ENCODE measurements at regions not wholly inside any gene's neighbourhood (a gene's known extent, or its start where the extent isn't known, plus 50 kb on each side); places are given as distances from the start of the nearest gene placed in this dataset.

DNA sequence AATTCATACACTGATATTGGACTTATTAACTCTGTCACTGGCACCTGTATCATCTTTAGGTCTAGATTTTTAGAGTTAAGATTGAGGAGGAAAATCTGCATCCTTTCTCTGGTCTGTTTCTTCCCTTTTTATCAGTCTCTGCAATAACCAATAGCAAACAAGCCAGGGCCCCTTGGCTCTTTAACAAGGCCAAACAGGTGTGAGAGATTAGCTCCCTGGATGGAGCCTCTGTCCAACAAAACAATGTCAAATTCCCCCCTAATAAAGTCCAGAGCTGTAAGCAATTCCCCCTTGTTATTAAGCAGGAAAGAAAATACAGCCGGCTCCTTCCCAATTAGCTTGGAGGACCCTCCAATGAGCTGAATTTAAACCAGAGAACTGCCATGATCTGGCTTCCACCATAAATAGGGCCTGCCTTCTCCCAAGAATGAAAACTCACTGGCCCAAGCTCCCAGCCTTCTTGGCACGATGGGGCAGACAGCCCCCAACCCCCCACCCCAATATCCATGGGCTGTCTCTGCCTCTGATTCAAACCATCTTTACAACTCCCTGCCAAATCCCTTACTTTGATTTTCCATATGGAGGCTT is 56.1 kb upstream of the SOX9 start:
- Histone ChIP-seq H3K4me3 (ENCODE audit: insufficient read depth, low read depth, low read length, poor library complexity, severe bottlenecking) (no peak overlapping the region), H3K9me3 (ENCODE audit: control insufficient read depth, low read length) (no peaks in the 10 kb centered on the region), H3K4me1 (ENCODE audit: control insufficient read depth, insufficient read depth, low read length, poor library complexity, severe bottlenecking) (no peaks in the 10 kb centered on the region), H3K36me3 (ENCODE audit: control insufficient read depth, insufficient read depth, low read length) (no peaks in the 10 kb centered on the region), H3K27ac (ENCODE audit: insufficient read depth, low read length, poor library complexity, severe bottlenecking) (no peak overlapping the region), H3K27me3 (replicated peaks; ENCODE audit: control insufficient read depth, insufficient read depth, low read length, poor library complexity, severe bottlenecking) (no peaks in the 10 kb centered on the region)
- DNase-seq, result no peak

DNA sequence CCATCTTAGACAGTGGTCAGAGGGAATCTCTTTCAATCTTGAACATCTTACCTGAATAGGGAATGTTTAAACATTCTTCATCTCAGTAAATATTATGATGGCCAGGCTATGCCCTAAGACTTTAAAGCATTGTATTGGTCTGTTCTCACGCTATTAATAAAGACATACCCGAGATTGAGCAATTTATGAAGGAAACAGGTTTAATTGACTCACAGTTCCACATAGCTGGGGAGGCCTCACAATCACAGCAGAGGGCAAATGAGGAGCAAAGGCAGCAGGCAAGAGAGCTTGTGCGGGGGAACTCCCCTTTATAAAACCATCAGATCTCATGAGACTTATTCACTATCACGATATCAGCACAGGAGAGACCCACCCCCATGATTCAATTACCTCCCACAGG is 55.3 kb upstream of the SOX9 start:
- DNase-seq, result no peak
- H3K27me3 ChIP-seq (replicated peaks; ENCODE audit: control insufficient read depth, insufficient read depth, low read length, poor library complexity, severe bottlenecking), result no peaks in the 10 kb centered on the region
- no peaks in the 10 kb centered on the region for H3K36me3 ChIP-seq (ENCODE audit: control insufficient read depth, insufficient read depth, low read length)

DNA sequence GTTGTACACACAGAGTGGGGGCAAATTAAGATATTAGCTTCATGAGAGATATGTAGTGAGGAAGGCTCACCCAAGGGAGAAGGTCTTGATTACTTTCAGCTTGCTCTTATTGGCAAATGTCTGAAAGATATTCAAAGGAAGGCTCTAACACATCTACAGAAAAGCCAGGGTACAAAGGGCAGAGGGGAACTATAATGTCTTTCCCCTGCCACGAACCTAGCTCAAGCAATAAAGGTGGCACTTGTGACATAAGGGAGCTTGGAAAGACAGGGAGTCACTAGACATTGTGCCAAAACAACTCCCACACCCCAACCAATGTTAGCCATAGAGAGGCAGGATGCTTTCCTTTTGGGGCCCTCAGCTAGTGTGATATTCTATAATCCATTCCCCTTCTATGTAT is 52.2 kb upstream of the SOX9 start:
- no peak for DNase-seq
- H3K27ac ChIP-seq (ENCODE audit: insufficient read depth, low read length, poor library complexity, severe bottlenecking), result no peak overlapping the region
- H3K4me3 ChIP-seq (ENCODE audit: insufficient read depth, low read depth, low read length, poor library complexity, severe bottlenecking), result no peak overlapping the region

More for the DNA sequence above, 55.3 kb upstream of the SOX9 start:
- Histone ChIP-seq H3K4me3 (ENCODE audit: insufficient read depth, low read depth, low read length, poor library complexity, severe bottlenecking) (no peak overlapping the region), H3K27ac (ENCODE audit: insufficient read depth, low read length, poor library complexity, severe bottlenecking) (no peak overlapping the region), H3K4me1 (ENCODE audit: control insufficient read depth, insufficient read depth, low read length, poor library complexity, severe bottlenecking) (no peaks in the 10 kb centered on the region), H3K9me3 (ENCODE audit: control insufficient read depth, low read length) (no peaks in the 10 kb centered on the region)

DNA sequence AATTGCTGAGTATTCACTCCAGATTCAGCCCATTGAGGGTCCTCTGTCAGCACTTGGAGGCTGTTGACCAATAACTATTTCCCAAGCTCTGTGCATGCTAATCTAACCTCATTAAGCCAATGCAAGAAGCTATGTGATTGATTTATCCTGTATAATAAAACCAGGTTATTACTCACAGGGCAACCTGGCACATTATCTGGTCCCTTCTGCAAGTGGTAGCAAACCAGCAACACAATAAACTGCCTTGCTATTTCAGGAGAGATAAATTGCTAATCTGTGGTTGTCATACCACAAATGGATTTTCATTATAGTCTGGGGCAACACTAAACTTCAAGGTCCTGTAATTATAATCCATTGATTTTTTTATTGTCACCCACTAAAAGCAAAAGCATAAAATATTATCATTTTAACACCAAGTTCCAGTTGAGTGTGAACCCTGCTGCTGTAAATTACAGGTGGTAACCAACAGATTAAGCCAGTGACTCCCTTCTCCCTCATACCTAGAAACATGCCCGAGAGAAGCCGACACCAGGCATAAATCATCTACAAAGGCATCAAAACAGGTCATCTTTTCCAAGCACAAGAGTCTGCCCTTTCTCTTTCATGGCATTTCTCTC is 51.1 kb upstream of the SOX9 start:
- Histone ChIP-seq H3K4me1 (ENCODE audit: control insufficient read depth, insufficient read depth, low read length, poor library complexity, severe bottlenecking) (no peaks in the 10 kb centered on the region), H3K4me3 (ENCODE audit: insufficient read depth, low read depth, low read length, poor library complexity, severe bottlenecking) (no peak overlapping the region), H3K27me3 (replicated peaks; ENCODE audit: control insufficient read depth, insufficient read depth, low read length, poor library complexity, severe bottlenecking) (no peaks in the 10 kb centered on the region), H3K27ac (ENCODE audit: insufficient read depth, low read length, poor library complexity, severe bottlenecking) (no peak overlapping the region), H3K9me3 (ENCODE audit: control insufficient read depth, low read length) (no peaks in the 10 kb centered on the region), H3K36me3 (ENCODE audit: control insufficient read depth, insufficient read depth, low read length) (no peaks in the 10 kb centered on the region)
- DNase-seq, result no peak

More for the DNA sequence above, 52.2 kb upstream of the SOX9 start:
- Histone ChIP-seq H3K9me3 (ENCODE audit: control insufficient read depth, low read length) (no peaks in the 10 kb centered on the region), H3K36me3 (ENCODE audit: control insufficient read depth, insufficient read depth, low read length) (no peaks in the 10 kb centered on the region), H3K4me1 (ENCODE audit: control insufficient read depth, insufficient read depth, low read length, poor library complexity, severe bottlenecking) (no peaks in the 10 kb centered on the region), H3K27me3 (replicated peaks; ENCODE audit: control insufficient read depth, insufficient read depth, low read length, poor library complexity, severe bottlenecking) (no peaks in the 10 kb centered on the region)
